ENCODE measurements at regions not wholly inside any gene's neighbourhood (a gene's known extent, or its start where the extent isn't known, plus 50 kb on each side); places are given as distances from the start of the nearest gene placed in this dataset.

GRCh38 chr21:35674895-35675470 lies 385.3 kb downstream of the SETD4 start:
- intact Hi-C loops (cut with micrococcal nuclease; ENCODE audit: unreplicated experiment), result no loop called here
- CTCF ChIA-PET (ENCODE audit: unreplicated experiment), result no interaction called here
- BruUV-seq (replicated peaks), result no TSS peak
- H3K4me2 ChIP-seq (ENCODE audit: low read length), result no peak overlapping the region
- H3K36me3 ChIP-seq (ENCODE audit: insufficient read depth, low read length), result no peaks in the 10 kb centered on the region
- H4K20me1 ChIP-seq (ENCODE audit: insufficient read depth, low read length), result no peaks in the 10 kb centered on the region
- H3K9me3 ChIP-seq (ENCODE audit: low read length), result no peaks in the 10 kb centered on the region
- no peak overlapping the region for H3K27ac ChIP-seq (ENCODE audit: low read depth, low read length, poor library complexity, severe bottlenecking)
- no peaks in the 10 kb centered on the region for H3K4me1 ChIP-seq (ENCODE audit: insufficient read depth, low read length, poor library complexity, severe bottlenecking)
- H3K9me2 ChIP-seq (ENCODE audit: insufficient read depth, low read length), result no peaks in the 10 kb centered on the region
- POLR2A ChIA-PET, result no interaction called here
- H3K79me2 ChIP-seq (ENCODE audit: insufficient read depth, low read depth, low read length), result no peaks in the 10 kb centered on the region
- H2AFZ ChIP-seq (ENCODE audit: low read length), result no peak overlapping the region
- H3K4me3 ChIP-seq (ENCODE audit: low read depth, low read length, poor library complexity, severe bottlenecking), result no peak overlapping the region
- DNase-seq (ENCODE audit: low spot score), result no peak
- no peak for TF ChIP-seq CTCF (conservative IDR thresholded peaks at IDR 0.05; ENCODE audit: low read length)
- no peak for TF ChIP-seq EZH2phosphoT487 (IDR thresholded peaks at IDR 0.05; ENCODE audit: borderline replicate concordance, low read depth, low read length)

DNA sequence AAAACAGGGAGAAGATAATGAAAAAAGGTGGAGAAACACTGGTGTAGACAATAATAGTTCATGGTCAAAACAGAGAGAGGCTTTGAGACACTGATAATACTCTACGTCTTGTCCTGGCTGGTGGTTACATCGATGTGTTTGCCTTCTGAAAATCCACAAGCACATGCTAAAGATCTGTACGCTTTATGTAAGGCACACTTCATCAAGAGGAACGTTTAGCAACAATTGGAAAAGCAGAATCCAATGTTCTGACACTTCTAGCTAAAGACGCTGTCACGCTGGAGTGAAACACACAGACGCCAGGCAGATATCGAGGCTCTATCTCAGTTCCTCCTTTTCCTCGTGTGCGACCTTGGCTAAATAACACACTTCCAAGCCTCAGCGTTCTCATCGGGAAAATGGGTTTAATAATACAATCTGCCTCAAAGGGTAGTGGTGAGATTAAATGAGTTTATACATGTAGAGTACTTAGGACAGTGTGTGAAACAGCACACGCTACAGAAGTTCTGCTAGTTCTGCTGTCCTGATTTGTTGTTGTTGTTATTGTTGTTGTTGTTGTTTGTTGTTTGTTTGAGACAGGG lies 386.1 kb downstream of the SETD4 start:
- no peak overlapping the region for H3K4me3 ChIP-seq (ENCODE audit: low read depth, low read length, poor library complexity, severe bottlenecking)
- ChIA-PET POLR2A (no interaction called here), CTCF (ENCODE audit: unreplicated experiment) (no interaction called here)
- H3K4me1 ChIP-seq (ENCODE audit: insufficient read depth, low read length, poor library complexity, severe bottlenecking), result no peaks in the 10 kb centered on the region
- H3K4me2 ChIP-seq (ENCODE audit: low read length), result no peak overlapping the region
- H3K79me2 ChIP-seq (ENCODE audit: insufficient read depth, low read depth, low read length), result no peaks in the 10 kb centered on the region
- TF ChIP-seq CTCF (conservative IDR thresholded peaks at IDR 0.05; ENCODE audit: low read length), result no peak
- TF ChIP-seq EZH2phosphoT487 (IDR thresholded peaks at IDR 0.05; ENCODE audit: borderline replicate concordance, low read depth, low read length), result no peak
- H4K20me1 ChIP-seq (ENCODE audit: insufficient read depth, low read length), result no peaks in the 10 kb centered on the region
- H3K36me3 ChIP-seq (ENCODE audit: insufficient read depth, low read length), result no peaks in the 10 kb centered on the region
- BruUV-seq (replicated peaks), result no TSS peak
- no peak for DNase-seq (ENCODE audit: low spot score)
- H2AFZ ChIP-seq (ENCODE audit: low read length), result no peak overlapping the region
- intact Hi-C loops (cut with micrococcal nuclease; ENCODE audit: unreplicated experiment), result no loop called here
- H3K27ac ChIP-seq (ENCODE audit: low read depth, low read length, poor library complexity, severe bottlenecking), result no peak overlapping the region
- H3K9me3 ChIP-seq (ENCODE audit: low read length), result no peaks in the 10 kb centered on the region
- no peaks in the 10 kb centered on the region for H3K9me2 ChIP-seq (ENCODE audit: insufficient read depth, low read length)

DNA sequence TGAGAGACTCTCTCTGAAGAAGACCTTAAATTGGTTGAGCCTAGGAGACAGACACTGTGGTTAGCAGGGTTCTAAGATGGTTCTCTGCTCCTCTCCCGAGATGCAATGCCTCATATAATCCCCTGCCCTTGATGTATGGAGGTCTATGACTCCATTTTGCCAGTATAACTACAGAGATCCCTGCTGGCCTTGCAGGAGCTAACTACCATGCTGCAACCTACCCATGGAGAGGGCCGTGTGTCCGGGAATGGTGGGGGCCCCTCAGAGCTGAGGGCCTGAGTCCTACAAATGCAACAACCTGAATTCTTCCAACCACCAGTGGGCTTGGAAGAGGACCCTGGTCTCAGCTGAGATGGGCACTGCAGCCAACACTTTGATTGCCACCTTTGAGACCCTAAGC lies 388.0 kb downstream of the SETD4 start:
- intact Hi-C loops (cut with micrococcal nuclease; ENCODE audit: unreplicated experiment), result no loop called here
- Histone ChIP-seq H3K27ac (ENCODE audit: low read depth, low read length, poor library complexity, severe bottlenecking) (no peak overlapping the region), H2AFZ (ENCODE audit: low read length) (no peak overlapping the region), H3K4me3 (ENCODE audit: low read depth, low read length, poor library complexity, severe bottlenecking) (no peak overlapping the region), H3K9me3 (ENCODE audit: low read length) (no peaks in the 10 kb centered on the region), H3K4me1 (ENCODE audit: insufficient read depth, low read length, poor library complexity, severe bottlenecking) (no peaks in the 10 kb centered on the region), H3K36me3 (ENCODE audit: insufficient read depth, low read length) (no peaks in the 10 kb centered on the region), H3K4me2 (ENCODE audit: low read length) (no peak overlapping the region), H4K20me1 (ENCODE audit: insufficient read depth, low read length) (no peaks in the 10 kb centered on the region), H3K9me2 (ENCODE audit: insufficient read depth, low read length) (no peaks in the 10 kb centered on the region), H3K79me2 (ENCODE audit: insufficient read depth, low read depth, low read length) (no peaks in the 10 kb centered on the region)
- no TSS peak for BruUV-seq (replicated peaks)
- no peak for DNase-seq (ENCODE audit: low spot score)
- TF ChIP-seq CTCF (conservative IDR thresholded peaks at IDR 0.05; ENCODE audit: low read length) (no peak), EZH2phosphoT487 (IDR thresholded peaks at IDR 0.05; ENCODE audit: borderline replicate concordance, low read depth, low read length) (no peak)
- CTCF ChIA-PET (ENCODE audit: unreplicated experiment), result no interaction called here
- POLR2A ChIA-PET, result no interaction called here

Measured in OCI-LY7 (cell line).